CD4-positive, alpha-beta T cell treated with Interleukin-1 beta for 1 hour (primary cell): ENCODE measurements at regions not wholly inside any gene's neighbourhood (a gene's known extent, or its start where the extent isn't known, plus 50 kb on each side); places are given as distances from the start of the nearest gene placed in this dataset.
"Not testable (repeated sequence)": the region's sequence is repeated elsewhere in the genome, so short reads cannot be mapped to it uniquely, and the experiment has no call there.

Experiments used
- DNase-seq, 2 donors: peaks; one replicate each; pipeline ENCODE4 v3.0.0-alpha.2; 2020 to 2022

DNA sequence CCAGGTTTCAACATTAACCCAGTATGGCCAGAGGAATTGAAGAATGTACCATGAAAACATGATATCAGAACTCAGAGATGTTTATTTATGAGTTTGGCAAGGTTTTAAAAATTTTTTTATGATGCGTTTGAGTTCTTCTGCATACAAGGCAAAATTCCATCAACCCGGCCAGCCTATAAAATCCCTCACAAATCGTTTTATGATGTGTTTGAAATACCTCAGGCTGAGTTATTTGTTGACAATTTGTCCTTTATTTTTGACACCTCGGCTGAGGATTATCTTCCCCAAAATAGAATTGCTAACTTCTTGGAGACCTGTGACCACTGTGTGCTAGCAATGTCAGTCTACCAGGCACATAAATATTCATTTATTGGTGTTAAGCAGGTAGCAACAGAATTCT lies 91.9 kb upstream of the SLC24A3 start:
- DNase-seq = no peak

DNA sequence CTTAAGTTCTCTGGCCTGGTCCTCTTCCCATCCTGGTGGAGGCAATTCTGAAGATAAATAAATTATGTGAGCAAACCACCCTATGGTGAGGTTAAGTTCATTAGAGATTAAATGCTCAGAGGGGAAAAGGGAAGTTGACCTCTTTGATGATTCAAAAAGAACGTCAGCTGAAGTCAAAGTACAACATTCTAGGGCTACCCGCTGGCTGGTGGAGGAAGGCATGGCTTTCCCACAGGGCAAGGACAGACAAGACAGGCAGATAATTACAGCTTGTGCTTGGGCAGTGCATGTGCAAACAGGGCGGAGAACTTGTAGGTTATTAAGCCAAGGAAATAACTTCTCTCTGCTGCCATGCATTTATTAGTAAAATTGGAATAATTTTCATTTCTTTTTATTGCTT lies 91.0 kb upstream of the SLC24A3 start:
- no peak for DNase-seq

DNA sequence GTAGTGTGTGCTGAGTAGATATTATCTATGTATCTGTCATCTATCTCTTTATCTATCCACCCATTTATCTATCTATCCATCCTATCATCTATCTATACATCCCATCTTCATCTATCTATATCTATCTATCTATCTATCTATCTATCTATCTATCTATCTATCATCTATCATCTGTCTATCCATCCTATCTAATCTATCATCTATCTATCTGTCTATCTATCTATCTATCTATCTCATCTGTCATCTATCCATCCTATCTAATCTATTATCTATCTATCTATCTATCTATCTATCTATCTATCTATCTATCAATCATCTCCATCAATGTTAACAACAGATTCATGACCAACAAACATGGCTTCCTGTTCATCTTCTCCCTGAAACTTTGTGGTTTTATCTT lies 90.5 kb upstream of the SLC24A3 start:
- no peak for DNase-seq

DNA sequence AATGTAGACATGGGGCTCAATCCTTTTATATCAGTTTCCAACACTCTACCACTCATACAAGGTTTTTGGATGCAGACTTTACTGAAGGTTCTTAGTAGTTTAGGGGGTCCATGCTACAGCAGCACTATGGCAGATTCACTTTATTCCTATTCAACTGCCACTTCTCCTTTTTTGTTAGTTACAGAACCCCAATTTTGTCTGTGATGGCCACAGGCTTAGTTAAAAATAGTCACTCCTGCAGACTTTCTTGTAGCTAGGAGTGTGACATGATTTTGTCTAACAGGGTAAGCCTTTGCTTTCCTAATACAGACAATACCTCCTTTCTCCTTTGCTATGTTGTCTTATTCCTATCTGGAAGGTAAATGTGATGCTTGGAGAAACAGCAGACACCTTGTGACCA lies 90.0 kb upstream of the SLC24A3 start:
- DNase-seq = no peak

DNA sequence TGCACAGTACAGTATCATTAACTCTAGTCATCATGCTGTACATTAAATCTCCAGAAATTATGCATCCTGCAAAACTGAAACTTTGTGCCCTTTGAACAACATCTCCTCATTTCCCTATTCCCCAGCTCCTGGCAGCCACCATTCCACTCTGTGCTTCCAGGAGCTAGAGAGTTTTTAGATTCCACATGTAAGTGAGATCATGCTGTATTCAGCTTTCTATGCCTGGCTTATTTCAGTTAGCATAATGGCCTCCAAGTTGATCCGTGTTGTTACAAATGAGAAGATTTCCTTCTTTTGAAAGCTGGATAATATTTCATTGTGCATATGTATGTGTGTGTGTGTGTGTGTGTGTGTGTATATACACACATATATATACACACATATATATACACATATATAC lies 86.9 kb upstream of the SLC24A3 start:
- no peak for DNase-seq

DNA sequence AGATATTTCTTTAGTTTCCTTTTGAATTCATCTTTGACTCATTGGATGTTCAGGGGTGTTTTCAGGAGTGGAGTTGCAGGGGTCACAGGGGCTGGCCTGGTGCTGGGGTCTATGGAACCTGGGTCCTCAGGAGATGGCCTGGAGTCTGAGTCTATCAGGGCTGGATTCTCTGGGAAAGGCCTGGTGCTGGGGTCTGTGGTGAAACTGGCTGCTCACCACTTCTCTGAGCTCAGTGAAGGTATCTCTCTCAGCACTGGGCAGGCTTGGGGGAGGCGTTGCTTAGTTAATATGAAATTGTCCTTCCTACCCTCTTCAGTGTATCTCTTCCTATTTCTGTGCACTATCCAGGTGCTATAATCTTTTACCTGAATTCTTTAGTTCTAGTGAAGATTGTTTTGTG lies 83.1 kb upstream of the SLC24A3 start:
- no peak for DNase-seq

DNA sequence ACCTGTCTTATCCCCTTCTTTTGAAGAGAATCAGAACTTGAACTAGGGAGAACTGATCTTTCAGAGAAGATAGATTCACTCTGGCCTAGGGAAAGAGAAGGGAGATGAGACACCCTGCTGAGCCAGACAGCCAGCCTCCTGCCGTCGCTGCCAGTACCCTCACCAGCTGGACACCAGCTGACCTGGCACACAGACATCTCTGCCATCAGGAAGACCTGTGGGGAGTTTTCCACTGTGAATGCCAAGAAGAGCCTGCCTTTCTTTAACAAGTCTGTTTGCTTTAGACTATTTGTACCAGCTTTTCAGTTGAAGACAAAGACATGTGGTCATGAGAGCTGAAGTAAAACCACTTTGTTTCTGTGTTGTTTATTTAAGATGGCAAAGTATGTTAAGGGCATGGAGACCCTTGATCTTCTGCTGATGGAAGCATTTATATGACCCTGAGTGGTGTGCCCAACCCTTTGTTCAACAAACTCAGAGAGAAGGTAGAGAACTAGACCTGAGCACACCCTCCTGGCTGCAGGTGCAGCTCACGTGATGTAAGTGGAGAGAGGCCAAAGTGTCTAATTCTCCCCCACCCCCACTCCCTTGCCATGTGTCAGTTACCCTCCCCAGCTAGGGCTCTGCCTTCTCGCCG lies 82.3 kb upstream of the SLC24A3 start:
- no peak for DNase-seq

DNA sequence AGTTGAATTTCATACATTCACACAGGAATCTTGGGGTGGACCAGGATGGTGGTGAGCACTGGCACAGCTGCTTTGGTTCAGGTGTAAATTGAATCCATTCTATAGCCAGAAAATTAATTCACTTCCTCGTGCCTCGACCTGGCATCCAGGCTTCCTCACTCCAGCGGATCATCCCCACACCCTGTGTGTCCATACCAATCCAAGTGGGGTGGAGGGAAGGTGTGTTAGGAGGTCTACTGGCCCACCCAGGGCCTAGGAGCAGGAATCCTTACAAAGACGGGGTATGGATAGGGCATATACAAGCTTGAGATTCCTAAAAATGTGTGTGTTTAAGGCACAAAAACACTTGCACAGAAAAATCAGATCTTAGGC lies 81.8 kb upstream of the SLC24A3 start:
- DNase-seq = no peak

DNA sequence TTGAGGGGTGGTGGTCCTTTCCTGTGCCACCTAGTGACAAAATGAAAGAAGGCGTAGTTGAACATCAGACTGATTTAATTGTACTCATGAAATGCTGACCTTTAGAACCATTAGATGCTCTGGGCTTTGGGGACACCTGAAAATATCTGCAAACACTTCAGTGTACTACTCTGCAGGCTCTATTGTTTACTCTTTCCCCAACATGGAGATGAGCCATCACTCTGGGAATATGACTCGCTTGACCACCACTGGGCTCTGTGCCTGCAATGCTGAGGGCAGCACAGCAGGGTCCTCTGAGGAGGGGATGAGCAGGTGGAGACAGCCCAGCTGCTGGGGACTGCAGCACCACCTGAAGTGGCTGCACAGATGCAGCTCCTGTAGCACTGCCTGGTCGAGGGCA lies 74.8 kb upstream of the SLC24A3 start:
- no peak for DNase-seq

DNA sequence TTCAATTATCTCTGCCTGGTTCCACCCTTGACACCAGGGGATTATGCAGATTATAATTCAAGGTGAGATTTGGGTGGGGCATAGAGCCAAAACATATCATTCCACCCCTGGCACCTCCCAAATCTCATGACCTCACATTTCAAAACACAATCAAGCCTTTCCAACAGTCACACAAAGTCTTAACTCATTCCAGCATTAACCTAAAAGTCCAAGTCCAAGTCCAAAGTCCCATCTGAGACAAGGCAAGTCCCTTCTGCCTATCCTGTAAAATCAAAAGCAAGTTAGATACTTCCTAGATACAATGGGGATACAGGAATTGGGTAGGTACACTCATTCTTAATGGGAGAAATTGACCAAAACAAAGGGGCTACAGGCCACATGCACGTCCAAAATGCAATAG lies 73.7 kb upstream of the SLC24A3 start:
- no peak for DNase-seq

DNA sequence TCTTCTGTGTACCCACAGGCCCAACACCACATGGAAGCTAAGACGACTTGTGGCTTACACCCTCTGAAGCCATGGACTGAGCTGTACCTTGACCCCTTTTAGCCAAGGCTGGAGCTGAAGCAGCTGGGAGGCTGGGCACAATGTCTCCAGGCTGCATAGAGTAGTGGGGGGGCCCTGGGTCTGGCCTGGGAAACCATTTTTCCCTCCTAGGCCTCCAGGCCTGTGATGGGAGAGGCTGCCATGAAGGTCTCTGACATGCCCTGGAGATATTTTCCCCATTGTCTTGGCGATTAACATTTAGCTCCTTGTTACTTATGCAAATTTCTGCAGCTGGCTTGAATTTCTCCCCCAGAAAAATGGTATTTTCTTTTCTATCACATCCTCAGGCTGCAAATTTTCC lies 72.9 kb upstream of the SLC24A3 start:
- DNase-seq = not testable (repeated sequence)

DNA sequence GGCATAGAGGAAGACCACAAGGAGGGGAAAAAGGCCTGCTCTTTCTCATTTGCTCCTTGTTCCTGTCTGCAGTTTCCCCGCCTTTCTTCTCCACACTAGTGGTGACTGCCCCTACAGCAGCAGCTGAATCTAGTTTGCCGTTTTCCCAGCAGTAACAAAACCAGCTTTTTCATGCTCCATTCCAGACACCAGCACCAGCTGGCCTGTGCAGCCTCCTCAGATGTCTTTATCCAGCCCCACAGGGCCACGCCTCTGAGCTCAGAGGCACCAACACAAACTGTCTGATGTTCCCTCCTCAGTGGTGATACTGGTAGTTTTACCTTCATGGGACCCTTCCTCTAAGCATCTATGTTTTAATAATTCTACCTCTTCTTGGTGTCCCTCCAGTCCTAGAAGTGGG lies 70.4 kb upstream of the SLC24A3 start:
- no peak for DNase-seq

DNA sequence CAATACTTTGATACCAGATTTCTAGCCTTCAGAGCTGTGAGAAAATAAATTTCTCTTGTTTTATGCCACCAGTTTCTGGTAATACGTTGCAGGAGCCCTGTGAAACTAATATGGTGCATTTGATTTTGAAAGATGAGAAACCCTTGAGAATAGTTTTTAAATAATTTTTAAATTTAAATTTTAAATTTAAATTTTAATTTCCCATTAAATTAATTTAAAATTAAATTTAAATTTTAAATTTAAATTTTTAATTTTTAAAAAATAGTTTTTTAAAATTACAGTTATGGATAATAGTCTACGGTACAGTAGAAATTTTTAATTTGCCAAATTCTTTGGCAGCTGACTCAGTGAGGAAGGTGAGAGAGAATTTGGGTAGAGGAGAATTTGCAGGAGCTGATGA lies 68.6 kb upstream of the SLC24A3 start:
- no peak for DNase-seq

DNA sequence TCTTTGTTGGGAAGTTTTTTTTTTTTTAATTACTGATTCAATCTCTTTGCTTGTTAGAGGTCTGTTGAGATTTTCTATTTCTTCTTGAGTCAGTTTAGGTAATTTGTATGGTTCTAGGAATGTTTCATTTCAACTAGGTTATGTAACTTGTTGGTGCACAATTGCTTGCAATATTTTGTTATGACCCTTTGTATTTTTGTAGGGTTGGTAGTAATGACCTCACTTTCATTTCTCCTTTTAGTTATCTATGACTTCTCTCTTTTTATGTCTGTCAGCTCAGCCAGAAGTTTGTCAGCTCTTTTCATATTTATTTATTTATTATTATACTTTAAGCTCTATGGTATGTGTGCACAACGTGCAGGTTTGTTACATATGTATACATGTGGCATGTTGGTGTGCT lies 51.1 kb upstream of the SLC24A3 start:
- no peak for DNase-seq
